Ureter (tissue), 1 donor: ENCODE measurements at regions not wholly inside any gene's neighbourhood (a gene's known extent, or its start where the extent isn't known, plus 50 kb on each side); places are given as distances from the start of the nearest gene placed in this dataset.

Source experiments
- DNase-seq: peaks from one replicate; pipeline ENCODE4 v3.0.0-alpha.2; 2020; ENCODE audit warnings: low spot score
- donor health status: DM: yes; HTN: yes; CAD: no.

- no peak for DNase-seq
Observed at GRCh38 chr3:144073698-144074097, 102.1 kb downstream of the DIPK2A start.

GRCh38 chr3:144079634-144080033 lies 108.0 kb downstream of the DIPK2A start:
- no peak for DNase-seq

DNA sequence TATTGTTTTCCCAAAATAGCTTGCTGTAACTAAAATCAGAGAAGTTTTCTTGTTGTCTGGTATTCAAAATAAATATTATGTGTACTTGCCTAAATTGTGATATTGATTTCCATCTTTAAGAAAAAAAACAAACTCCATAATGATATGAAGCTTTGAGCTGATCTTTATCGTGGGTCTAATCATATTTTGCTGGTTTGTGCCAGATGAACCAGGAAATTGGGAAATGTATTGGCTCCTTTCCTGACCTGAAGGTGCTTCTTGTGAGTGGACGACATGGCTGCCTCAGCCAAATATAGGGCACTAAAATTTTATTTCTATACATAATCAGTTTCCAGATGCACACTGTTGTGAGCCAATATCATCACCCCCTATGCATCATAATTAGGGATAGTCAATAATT lies 113.3 kb downstream of the DIPK2A start:
- no peak for DNase-seq

- peak; percentile 50 for DNase-seq
Observed at GRCh38 chr3:144085964-144086363, 114.3 kb downstream of the DIPK2A start.

DNA sequence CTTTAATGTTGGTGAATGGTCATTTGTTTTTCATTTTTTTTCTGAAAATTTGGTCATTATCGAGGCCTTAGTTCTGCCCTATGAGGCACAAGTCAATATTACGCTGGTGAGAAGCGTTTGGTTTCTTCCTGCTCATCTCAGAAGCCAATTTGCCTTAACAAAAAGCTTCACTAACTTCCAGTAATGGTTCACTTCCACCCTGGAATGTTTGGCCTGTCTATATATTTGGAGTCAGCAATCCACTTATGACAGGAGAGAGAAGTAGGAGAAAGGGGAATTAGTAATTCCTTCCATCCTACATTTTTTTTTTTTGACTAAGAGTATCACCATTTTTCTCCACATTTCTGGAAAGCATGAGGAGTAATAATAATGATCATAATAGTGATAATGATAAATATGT lies 124.4 kb downstream of the DIPK2A start:
- no peak for DNase-seq

GRCh38 chr3:144097163-144097562 lies 125.5 kb downstream of the DIPK2A start:
- DNase-seq = no peak

DNA sequence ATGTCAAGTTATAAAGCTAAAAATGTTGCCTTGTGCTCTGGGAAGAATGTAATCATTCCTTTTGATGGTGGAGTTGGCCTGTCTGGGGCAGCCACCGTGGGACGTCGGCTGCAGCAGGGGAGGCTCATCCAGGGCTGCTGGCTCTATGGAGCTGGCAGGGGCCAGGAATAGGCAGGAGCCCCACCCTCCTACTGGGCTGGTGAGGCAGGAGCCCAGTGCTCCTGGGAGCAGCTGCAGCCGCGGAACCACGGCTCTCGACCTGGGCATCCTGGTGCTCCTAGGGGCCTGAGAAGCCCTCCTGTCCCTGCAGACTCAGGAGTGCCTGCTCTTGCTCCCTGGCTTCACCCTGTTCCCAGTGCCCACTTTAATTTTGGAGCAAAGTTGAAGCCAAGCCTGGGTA lies 127.1 kb downstream of the DIPK2A start:
- DNase-seq = no peak

- DNase-seq = no peak
Observed at GRCh38 chr3:144102421-144102820, 130.8 kb downstream of the DIPK2A start.

GRCh38 chr3:144104186-144104585 lies 132.6 kb downstream of the DIPK2A start:
- DNase-seq = no peak

GRCh38 chr3:144104679-144105078 lies 133.1 kb downstream of the DIPK2A start:
- no peak for DNase-seq

GRCh38 chr3:144105542-144105941 lies 133.9 kb downstream of the DIPK2A start:
- DNase-seq = no peak

DNA sequence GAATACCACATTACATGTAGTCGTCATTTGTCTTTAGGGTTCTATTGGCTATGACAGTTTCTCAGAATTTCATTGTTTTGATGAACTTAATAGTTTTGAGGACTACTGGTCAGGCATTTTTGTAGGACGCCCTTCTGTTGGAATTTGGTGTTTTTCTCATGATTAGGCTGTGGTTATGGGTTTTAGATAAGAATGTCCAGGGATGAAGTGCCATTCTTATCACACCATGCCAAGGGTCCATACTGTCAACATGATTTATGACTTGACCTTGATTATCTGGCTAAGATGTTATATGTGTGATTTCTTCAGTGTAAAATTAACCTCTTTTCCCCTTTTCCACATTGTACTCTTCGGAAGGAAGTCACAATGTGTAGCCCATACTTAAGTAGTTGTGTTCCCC lies 135.3 kb downstream of the DIPK2A start:
- no peak for DNase-seq

DNA sequence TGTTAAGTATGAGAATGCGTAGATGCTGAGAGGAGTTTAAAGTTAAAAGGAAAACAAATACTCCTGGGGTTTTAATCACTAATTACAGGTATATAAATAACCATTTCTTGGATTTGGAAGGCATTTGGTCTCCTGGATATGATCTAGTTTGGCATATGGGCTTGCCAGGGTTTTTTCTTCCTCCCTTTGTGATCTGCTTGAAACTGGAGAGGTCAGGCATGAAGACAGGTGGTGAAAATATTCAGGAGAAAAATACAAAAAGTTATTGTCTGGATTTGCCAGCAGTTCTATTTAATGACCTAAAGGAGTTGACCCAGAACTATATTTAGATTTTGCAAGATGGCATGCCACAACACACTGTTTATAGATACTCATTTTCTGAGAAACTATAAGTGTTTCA lies 136.3 kb downstream of the DIPK2A start:
- no peak for DNase-seq

DNA sequence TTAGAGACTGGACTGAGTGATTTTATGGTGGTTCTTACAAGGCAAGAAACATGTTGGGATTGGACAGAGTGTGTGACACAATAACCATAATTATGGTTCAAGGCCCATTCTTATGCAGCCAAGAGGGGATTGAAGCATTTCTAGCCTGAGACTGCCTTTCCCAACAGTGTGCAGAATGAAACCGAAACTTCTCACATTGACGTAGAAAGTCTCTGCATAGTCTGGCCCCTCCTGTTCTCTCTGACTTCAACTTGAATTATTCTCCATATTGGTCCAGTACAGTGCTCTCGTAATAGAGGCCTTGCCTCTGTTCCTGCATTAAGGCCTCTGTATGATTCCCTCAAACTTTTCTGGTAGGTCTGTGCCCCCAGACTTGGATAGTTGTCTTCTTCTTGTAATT lies 138.3 kb downstream of the DIPK2A start:
- no peak for DNase-seq

DNA sequence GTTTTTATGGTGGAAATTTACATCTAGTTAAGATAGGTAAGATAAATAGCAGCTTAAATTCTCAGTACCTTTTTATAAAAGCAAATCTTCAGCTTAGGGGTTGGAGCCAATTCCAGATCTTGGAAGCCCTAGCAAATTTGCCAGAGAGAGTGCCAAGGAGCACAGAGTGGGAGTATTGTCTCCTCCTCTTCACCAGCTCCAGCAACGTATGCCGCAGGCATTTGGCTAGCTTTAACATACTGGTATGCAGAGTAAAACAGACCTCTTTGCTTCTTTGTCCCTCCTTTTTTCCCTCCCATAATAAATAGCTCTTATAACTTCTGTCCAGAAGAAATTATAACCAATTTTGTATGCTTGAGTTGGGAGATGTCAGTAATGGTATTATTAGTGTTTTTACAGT lies 140.4 kb downstream of the DIPK2A start:
- DNase-seq = no peak

DNA sequence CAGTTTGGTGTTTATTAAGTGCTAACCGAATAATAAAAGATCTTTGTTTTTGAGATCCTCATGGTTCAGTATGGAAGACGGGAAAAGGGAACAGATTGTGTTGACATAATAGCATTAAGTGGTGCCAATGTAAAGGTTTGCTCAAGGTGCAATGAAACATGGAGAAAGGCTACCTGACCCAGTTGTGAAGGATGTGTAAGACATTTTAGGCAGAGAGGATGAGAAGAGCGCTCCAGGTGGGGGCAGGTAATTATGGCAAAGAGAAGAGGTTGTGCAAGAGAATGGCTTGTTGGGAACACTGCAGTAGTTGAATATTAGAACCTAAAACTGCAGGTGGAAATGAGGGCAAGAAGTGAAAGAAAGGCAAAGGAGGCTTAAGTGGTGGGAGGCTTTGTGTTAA lies 140.8 kb downstream of the DIPK2A start:
- DNase-seq = no peak

GRCh38 chr3:144114767-144115166 lies 143.1 kb downstream of the DIPK2A start:
- no peak for DNase-seq

- DNase-seq = no peak
Observed at GRCh38 chr3:144119633-144120032, 148.0 kb downstream of the DIPK2A start.

GRCh38 chr3:144121661-144122060 lies 150.0 kb downstream of the DIPK2A start:
- DNase-seq = no peak

GRCh38 chr3:144127014-144127413 lies 155.4 kb downstream of the DIPK2A start:
- DNase-seq = no peak

DNA sequence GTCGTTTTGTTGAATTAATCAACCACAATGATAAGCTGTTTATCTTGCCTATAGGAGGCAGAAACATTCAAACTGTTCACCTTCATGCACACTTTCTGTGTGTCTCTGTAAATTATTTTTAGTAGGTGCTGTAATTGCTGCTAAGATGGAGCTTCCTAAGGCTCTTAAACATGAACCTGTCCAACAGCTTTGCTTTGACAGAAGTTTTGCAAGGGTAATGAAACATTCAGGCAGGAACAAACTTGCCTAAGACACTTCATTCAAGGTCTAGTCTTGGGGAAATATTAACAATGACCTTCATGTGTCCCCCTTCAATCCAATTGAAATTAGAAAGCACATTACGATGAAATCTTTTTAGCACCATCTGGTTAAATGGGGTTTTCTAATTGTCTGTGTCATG lies 156.1 kb downstream of the DIPK2A start:
- DNase-seq = no peak

DNA sequence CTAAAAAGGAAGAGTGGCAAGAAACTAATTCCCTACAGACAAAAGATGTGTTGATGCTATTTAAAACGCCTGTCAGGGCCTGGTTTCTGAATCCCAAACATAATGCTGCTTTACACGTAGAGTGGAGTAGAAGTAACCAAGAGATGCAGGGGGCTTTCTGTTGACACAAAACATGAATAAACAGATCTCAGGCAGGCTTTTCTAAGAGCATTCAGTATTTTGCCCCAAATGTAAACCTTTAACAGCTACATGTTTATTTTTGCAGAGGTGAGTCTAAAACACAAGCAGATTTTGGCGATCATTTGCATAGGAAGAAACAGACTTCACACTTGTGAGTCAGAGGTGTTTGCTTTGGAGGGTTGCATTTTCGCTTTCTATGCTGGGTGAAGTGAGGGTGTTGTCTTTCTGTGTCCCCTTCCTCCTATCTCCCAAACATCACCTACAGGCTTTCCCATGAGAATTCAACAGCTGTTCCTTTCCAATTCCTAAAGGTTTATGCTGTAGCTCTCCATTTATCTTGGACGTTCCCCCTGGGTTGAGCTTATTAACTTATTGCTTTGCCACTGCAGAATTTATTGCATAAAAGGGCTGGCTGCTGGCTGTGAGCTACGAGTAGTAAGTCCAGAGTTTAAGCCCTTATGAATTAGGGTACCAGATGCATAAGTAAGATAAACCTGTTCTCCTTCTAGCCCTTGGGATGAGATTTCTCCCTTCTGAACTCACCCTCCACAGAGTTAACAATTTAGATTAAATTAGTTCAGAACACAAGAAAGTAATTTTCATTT lies 156.7 kb downstream of the DIPK2A start:
- no peak for DNase-seq

DNA sequence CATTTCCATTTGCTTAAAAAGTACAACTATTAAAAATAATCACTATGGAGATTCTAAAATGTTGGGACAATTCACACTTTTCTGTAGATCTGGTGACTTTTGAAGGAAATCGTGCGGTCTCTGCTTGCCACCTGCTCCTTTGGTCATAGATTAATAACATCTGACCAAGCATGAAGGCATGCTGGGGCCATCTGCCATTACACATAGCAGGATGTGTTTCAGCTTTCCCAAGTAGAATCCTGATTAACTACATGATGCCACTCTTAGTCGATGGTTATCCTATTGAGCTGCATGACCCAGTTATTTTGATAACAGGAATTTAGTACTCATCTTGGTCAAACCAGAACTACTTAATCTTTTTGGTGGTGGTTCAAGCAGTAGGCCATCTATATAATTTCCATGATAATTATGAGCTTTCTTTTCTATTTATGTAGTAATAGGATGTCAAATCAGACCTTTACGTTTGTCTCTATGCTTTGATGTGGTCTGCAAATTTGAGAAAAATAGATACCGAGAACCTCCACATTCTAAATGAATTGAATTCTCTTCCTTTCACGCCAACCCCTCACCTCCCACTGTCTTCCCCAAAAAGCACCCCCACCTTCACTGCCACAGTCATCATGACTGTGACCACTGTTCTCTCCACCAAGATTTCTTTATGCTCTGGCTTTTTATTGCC lies 158.1 kb downstream of the DIPK2A start:
- DNase-seq = no peak

DNA sequence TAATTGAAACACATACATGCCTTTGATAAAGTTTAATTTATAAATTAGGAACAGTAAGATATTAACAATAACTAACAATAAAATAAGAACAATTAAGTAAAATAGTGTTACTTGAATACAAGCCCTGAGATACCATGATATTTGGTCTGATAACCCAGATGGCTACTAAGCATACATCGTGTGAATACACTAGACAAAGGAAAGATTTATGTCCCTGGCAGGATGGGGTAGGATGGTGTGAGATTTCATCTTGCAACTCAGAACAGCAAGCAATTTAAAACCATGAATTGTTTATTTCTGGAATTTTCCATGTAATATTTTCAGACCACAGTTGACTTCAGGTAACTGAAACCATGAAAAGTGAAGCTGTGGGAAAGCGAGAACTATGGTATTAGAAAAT lies 169.5 kb downstream of the DIPK2A start:
- no peak for DNase-seq
